AG04449 (cell line): ENCODE measurements at regions not wholly inside any gene's neighbourhood (a gene's known extent, or its start where the extent isn't known, plus 50 kb on each side); places are given as distances from the start of the nearest gene placed in this dataset.

Experiments
- CTCF ChIA-PET: fragments of 350-600 bp; formaldehyde crosslinking; extraction: SDS; loops from one replicate; lab custom pipeline; 2021; ENCODE audit warnings: antibody characterized with exemption; lab: Yijun Ruan, JAX
- POLR2A ChIA-PET: fragments of 400-600, 350-600 bp; formaldehyde crosslinking; extraction: SDS; loops from one replicate; lab custom pipeline; 2020; ENCODE audit warnings: antibody characterized with exemption, inconsistent platforms; lab: Yijun Ruan, JAX
- DNase-seq: peaks from one replicate; pipeline ENCODE4 v3.0.0-alpha.2; 2010; ENCODE audit warnings: low read depth, low spot score
- H3K4me3 ChIP-seq: 2 replicates; pipeline ENCODE4 v1.5.1; 2011; ENCODE audit warnings: low read depth, mild to moderate bottlenecking, control low read depth, low read length
- TF ChIP-seq, protein P1 (sequence below): IDR thresholded peaks from one replicate; pipeline ENCODE4 v1.5.1; 2011; ENCODE audit warnings: mild to moderate bottlenecking, moderate library complexity, low read length, control low read depth, inconsistent platforms; ENCODE audit not compliant: insufficient read depth; ENCODE audit errors: missing control alignments

DNA sequence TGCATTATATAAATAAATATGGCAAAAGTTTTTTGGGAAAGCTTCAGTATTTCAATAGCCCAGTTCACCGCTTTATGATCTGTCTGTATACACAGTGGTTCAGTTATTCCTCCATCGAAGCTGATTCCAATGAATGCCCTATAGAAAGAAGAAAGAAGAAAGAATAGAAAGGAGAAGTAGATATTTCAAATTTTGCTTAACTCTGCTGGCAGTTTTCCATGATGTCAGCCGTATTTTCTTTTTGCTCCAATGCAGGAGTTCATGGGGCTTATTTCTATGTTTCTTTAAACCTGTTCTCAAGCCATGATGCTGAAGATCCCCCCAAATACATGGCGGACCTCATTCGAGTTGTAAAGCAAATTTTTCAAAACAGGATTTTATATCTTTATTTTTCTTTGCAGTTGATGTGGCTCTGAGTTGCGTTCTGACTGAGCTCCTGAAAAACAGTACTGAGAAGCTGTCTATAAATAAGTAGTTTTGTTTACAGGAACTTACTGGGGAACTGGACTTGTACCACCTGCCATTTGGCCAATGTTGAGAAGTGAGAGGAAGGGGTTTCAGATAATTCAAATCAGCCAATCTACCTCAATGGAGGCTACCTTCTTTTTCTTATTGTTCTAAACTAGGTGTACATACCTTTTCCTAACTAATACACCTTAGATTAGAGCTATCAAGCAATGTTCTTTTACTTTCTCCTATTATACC, 418.5 kb upstream of the MEF2C start:
- no peak overlapping the region for H3K4me3 ChIP-seq
- DNase-seq, result no peak
- POLR2A ChIA-PET, result no interaction called here
- TF ChIP-seq, protein P1, sequence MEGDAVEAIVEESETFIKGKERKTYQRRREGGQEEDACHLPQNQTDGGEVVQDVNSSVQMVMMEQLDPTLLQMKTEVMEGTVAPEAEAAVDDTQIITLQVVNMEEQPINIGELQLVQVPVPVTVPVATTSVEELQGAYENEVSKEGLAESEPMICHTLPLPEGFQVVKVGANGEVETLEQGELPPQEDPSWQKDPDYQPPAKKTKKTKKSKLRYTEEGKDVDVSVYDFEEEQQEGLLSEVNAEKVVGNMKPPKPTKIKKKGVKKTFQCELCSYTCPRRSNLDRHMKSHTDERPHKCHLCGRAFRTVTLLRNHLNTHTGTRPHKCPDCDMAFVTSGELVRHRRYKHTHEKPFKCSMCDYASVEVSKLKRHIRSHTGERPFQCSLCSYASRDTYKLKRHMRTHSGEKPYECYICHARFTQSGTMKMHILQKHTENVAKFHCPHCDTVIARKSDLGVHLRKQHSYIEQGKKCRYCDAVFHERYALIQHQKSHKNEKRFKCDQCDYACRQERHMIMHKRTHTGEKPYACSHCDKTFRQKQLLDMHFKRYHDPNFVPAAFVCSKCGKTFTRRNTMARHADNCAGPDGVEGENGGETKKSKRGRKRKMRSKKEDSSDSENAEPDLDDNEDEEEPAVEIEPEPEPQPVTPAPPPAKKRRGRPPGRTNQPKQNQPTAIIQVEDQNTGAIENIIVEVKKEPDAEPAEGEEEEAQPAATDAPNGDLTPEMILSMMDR, result no peak
- CTCF ChIA-PET, result no interaction called here

DNA sequence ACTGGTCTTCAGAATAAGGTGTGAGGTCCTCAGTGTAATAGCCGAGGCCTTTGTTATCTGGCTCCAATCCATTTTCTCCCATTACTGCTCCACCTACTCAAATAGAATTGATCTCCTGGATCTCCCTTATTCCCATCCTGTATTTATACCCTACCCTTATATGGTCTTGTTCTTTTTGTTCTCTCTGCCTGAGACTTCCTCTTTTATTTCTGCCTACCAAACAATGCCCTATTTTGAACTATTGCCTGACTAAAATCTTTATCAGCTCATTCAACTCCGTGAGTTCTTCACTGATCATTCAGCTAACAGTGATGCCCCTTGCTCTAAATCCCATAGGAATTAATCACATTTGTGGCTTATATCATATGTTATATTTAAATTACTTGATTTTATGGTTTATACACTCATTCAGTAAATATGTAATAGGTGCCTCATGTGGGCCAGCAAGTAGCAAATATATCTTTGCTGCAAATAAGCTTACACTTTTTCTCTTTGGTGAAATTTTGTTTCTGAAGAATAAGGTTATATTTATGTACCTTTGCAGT, 417.5 kb upstream of the MEF2C start:
- CTCF ChIA-PET, result no interaction called here
- DNase-seq, result no peak
- POLR2A ChIA-PET, result no interaction called here
- TF ChIP-seq, protein P1, result no peak
- no peak overlapping the region for H3K4me3 ChIP-seq

DNA sequence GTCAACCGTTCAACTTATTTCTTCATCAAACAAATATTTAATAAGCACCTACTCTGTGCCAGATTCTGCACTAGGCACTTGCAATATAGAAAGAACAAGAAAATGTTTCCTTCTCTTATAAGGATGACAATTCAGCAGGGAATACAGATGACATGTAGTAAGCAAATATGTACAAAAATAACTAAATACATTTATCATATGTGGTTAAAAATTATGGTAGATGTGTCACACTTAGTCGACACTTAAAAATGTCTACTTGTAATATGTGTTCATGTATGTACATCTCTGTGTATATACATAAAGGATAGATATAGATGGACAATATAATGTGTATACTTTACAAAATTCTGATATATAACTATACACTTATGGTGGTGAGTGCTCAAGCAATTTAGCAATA, 417.0 kb upstream of the MEF2C start:
- ChIA-PET POLR2A (no interaction called here), CTCF (no interaction called here)
- TF ChIP-seq, protein P1, result no peak
- DNase-seq, result no peak
- no peak overlapping the region for H3K4me3 ChIP-seq

DNA sequence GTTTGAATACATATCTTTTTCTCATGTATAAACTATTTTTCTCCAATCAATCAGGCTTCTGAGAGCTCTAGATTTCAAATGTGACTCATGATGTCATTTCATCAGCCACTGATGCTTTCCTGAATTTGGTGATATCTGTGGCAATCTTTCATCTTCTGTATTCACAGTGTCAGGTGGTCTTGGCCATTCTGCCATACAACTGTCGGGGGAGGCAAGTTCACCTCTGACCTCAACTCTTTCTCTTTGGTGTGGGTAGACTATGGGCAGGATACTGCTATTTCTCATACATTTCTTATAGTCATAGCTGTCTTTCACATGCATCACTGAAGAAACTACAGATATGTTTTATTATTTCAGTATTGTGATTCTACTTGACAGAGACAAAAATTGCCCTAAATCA, 414.1 kb upstream of the MEF2C start:
- POLR2A ChIA-PET, result no interaction called here
- TF ChIP-seq, protein P1, result no peak
- no peak for DNase-seq
- CTCF ChIA-PET, result no interaction called here
- no peak overlapping the region for H3K4me3 ChIP-seq

DNA sequence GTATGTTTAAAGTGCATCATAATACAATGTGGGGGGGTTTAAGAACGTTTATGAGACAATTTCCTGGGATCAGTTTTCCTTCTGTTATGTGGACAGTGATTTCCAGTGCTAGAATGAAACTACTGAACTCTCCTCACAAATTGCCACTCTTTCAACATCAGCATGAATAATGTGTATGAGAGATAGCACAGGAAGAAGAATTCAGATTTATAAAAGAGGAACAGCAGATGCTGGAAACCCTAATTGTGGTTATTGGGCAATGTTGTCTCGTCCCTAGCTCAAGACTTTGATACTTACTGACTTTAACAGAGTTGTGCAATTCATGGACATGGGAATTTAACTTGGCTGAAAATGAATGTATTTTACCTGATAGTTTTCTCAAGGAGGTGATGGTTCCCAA, 410.8 kb upstream of the MEF2C start:
- TF ChIP-seq, protein P1, result no peak
- no peak overlapping the region for H3K4me3 ChIP-seq
- ChIA-PET CTCF (interaction anchor here (1.3 kb wide), 1 partner anchor 565 kb away, joined by 3 read pairs; no protein-coding TSS in a partner anchor), POLR2A (no interaction called here)
- DNase-seq, result peak; percentile 47

DNA sequence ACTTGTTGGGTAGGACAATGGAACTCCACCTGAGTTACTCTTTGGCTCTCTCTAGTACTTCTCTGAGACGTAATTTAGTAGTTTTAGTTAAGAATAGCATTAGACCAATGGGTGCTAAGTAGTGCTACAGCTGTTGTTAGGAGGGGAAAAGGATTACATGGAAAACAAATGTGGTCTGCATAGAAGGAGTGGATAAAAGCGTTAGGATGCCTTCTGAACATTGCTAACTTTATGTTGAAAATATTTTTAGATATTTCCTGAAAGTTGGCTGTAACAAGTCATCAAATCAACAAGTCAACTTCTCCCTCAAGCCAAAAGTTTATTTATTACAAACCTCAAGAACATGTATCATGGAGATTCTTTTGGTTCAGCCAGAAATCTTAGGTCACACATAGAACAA, 409.5 kb upstream of the MEF2C start:
- DNase-seq, result no peak
- TF ChIP-seq, protein P1, result no peak
- H3K4me3 ChIP-seq, result no peak overlapping the region
- ChIA-PET POLR2A (no interaction called here), CTCF (no interaction called here)
